ENCODE measurements at regions not wholly inside any gene's neighbourhood (a gene's known extent, or its start where the extent isn't known, plus 50 kb on each side); places are given as distances from the start of the nearest gene placed in this dataset.
"Not testable (repeated sequence)": the region's sequence is repeated elsewhere in the genome, so short reads cannot be mapped to it uniquely, and the experiment has no call there.

DNA sequence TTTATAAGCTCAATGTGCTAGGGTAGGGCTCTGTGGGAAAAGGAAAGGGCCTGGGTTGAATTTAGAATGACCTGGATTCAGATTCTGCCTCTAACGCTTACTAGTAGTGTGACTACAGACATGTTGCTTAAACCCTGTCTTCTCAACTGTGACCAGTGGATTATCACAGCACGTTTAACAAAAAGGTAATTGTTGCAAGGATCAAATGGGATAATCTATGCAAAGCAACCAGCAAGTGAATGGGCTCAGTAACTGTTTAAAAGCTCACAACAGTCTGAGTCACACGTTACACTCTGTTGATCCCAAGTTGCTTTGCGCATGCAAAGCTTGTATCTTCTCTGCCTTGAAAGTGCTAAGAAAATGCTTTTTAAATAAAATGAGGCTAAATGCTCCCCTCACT, 236.5 kb downstream of the IL20RB start:
- 62 to 67% methylated on average over 3 to 4 of the region's 4 CpGs for WGBS, 2 donors (ENCODE audit: low coverage in 1 of 2)

DNA sequence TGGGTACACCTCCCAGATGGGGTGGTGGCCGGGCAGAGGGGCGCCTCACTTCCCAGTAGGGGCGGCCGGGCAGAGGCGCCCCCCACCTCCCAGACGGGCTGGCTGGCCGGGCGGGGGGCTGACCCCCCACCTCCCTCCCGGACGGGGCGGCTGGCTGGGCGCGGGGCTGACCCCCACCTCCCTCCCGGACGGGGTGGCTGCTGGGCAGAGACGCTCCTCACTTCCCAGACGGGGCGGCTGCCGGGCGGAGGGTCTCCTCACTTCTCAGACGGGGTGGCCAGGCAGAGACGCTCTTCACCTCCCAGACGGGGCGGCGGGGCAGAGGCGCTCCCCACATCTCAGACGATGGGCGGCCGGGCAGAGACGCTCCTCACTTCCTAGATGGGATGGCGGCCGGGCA, 240.6 kb downstream of the IL20RB start:
- not testable (repeated sequence) for ATAC-seq, H3K27me3 ChIP-seq, H3K4me3 ChIP-seq, H3K36me3 ChIP-seq, H3K9me3 ChIP-seq, H3K27ac ChIP-seq, H3K4me1 ChIP-seq
- no CpG with 5 or more reads among the region's 32 CpGs for WGBS, 2 donors (ENCODE audit: low coverage in 1 of 2)

More for the DNA sequence above, 236.5 kb downstream of the IL20RB start:
- Histone ChIP-seq H3K9me3 (no peaks in the 10 kb centered on the region), H3K27ac (no peak overlapping the region), H3K4me1 (no peaks in the 10 kb centered on the region), H3K36me3 (no peaks in the 10 kb centered on the region), H3K27me3 (no peaks in the 10 kb centered on the region), H3K4me3 (no peak overlapping the region)
- ATAC-seq = no peak
- TF ChIP-seq POLR2A (IDR thresholded peaks at IDR 0.05) = no peak
- TF ChIP-seq, protein P1, sequence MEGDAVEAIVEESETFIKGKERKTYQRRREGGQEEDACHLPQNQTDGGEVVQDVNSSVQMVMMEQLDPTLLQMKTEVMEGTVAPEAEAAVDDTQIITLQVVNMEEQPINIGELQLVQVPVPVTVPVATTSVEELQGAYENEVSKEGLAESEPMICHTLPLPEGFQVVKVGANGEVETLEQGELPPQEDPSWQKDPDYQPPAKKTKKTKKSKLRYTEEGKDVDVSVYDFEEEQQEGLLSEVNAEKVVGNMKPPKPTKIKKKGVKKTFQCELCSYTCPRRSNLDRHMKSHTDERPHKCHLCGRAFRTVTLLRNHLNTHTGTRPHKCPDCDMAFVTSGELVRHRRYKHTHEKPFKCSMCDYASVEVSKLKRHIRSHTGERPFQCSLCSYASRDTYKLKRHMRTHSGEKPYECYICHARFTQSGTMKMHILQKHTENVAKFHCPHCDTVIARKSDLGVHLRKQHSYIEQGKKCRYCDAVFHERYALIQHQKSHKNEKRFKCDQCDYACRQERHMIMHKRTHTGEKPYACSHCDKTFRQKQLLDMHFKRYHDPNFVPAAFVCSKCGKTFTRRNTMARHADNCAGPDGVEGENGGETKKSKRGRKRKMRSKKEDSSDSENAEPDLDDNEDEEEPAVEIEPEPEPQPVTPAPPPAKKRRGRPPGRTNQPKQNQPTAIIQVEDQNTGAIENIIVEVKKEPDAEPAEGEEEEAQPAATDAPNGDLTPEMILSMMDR (IDR thresholded peaks at IDR 0.05) = no peak
- TF ChIP-seq EP300 (IDR thresholded peaks at IDR 0.05) = no peak
- no peak for TF ChIP-seq POLR2AphosphoS5 (IDR thresholded peaks at IDR 0.05)

DNA sequence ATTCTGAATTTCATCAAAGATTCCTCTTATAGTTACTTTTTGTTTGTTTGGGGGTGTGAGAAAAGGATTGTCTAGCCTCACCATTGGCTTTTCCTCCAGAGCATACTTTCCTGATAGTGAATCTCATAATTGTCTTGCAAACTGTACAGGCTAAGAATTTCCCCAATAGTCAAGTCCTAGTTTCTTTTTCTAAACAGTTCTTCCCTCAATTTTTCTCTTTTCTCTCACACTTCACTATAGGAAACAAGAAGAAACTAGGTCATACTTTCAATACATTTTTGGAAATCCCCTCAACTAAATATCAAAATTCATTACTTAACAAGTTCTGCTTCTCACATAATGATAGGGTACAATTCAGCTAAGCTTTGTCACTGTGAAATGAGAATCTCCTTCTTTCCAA, 241.9 kb downstream of the IL20RB start:
- no peaks in the 10 kb centered on the region for H3K9me3 ChIP-seq
- H3K27ac ChIP-seq = no peak overlapping the region
- ATAC-seq = no peak
- no peak overlapping the region for H3K4me3 ChIP-seq
- H3K27me3 ChIP-seq = no peaks in the 10 kb centered on the region
- no peaks in the 10 kb centered on the region for H3K4me1 ChIP-seq
- TF ChIP-seq EP300 (IDR thresholded peaks at IDR 0.05) (no peak), POLR2A (IDR thresholded peaks at IDR 0.05) (no peak), POLR2AphosphoS5 (IDR thresholded peaks at IDR 0.05) (no peak)
- TF ChIP-seq, protein P1 (IDR thresholded peaks at IDR 0.05) = no peak
- no peaks in the 10 kb centered on the region for H3K36me3 ChIP-seq

DNA sequence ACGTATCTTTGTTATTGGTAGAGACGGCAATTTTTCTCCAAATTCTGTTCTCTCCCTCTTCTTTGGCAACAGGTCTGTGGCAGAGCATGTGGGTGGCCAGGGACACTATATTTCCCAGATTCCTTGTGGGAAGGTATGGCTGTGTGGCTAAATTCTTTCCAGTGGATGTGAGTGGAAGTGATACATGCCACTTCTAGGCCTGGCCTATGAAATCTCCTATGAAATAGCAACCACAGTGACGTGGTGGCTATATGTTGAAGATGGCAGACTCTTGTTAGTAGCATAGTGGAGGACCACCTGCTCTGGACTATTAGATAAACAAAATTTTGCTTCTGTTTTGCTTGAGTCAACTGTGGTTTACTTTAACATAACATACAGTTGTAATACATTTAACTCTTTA, 243.3 kb downstream of the IL20RB start:
- Histone ChIP-seq H3K4me1 (peaks cover 0 to 10% (median 3%) of the 10 kb centered on the region in 3 donors), H3K36me3 (no peaks in the 10 kb centered on the region), H3K27ac (no peak overlapping the region), H3K9me3 (no peaks in the 10 kb centered on the region), H3K27me3 (no peaks in the 10 kb centered on the region), H3K4me3 (no peak overlapping the region)
- no peak for ATAC-seq
- no peak for TF ChIP-seq POLR2AphosphoS5 (IDR thresholded peaks at IDR 0.05)
- TF ChIP-seq POLR2A (IDR thresholded peaks at IDR 0.05) = no peak
- no peak for TF ChIP-seq EP300 (IDR thresholded peaks at IDR 0.05)
- TF ChIP-seq, protein P1 (IDR thresholded peaks at IDR 0.05) = no peak
- 74 to 76% methylated on average over 3 of the region's 3 CpGs for WGBS, 2 donors (ENCODE audit: low coverage in 1 of 2)

DNA sequence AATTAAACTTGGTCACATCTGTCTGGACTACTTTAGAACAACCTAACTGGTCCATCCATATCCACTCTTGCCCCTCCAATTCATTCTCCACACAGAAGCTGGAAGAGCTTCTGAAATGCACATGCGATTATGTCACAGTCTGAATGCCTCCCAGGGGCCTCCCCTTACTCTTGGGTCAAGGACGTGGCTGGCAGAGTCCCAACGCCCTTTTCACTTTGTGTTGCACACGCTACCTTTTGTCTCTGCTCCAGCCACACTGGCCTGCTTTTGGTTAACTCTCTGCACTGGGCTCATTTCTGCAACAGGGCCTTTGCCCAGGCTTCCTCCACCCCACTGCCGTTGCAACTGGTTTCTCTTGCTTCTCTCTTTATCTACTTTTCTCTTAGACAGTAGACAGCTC, 245.2 kb downstream of the IL20RB start:
- 70 to 89% methylated on average over 2 to 5 of the region's 5 CpGs for WGBS, 2 donors (ENCODE audit: low coverage in 1 of 2)
- peaks cover 0 to 10% (median 3%) of the 10 kb centered on the region in 3 donors for H3K4me1 ChIP-seq
- no peaks in the 10 kb centered on the region for H3K36me3 ChIP-seq
- H3K9me3 ChIP-seq = no peaks in the 10 kb centered on the region
- no peaks in the 10 kb centered on the region for H3K27me3 ChIP-seq
- H3K27ac ChIP-seq = no peak overlapping the region
- ATAC-seq = no peak
- no peak overlapping the region for H3K4me3 ChIP-seq
- TF ChIP-seq POLR2AphosphoS5 (IDR thresholded peaks at IDR 0.05) = no peak

- Histone ChIP-seq H3K4me1 (peaks cover 0 to 10% (median 3%) of the 10 kb centered on the region in 3 donors), H3K27ac (no peak overlapping the region), H3K4me3 (no peak overlapping the region), H3K9me3 (no peaks in the 10 kb centered on the region), H3K27me3 (no peaks in the 10 kb centered on the region), H3K36me3 (no peaks in the 10 kb centered on the region)
- 40% methylated on average over 2 to 3 of the region's 3 CpGs for WGBS, 2 donors (ENCODE audit: low coverage in 1 of 2)
- TF ChIP-seq POLR2AphosphoS5 (IDR thresholded peaks at IDR 0.05) = peak; percentile 78
- TF ChIP-seq, protein P1 (IDR thresholded peaks at IDR 0.05) = no peak
- ATAC-seq = no peak
Measured at GRCh38 chr3:137204409-137204808, 246.6 kb downstream of the IL20RB start.

Measured in gastroesophageal sphincter (tissue), 4 donors.